RWPE1 (cell line): ENCODE measurements at regions not wholly inside any gene's neighbourhood (a gene's known extent, or its start where the extent isn't known, plus 50 kb on each side); places are given as distances from the start of the nearest gene placed in this dataset.

Experiments used
- CTCF ChIA-PET: fragments of 350-600 bp; sonication (Branson Sonifier 250); formaldehyde crosslinking; extraction: SDS; loops from one replicate; lab custom pipeline; 2021; lab: Yijun Ruan, JAX
- POLR2A ChIA-PET: fragments of 400-600 bp; formaldehyde crosslinking; extraction: SDS; loops from one replicate; lab custom pipeline; 2020; ENCODE audit warnings: antibody characterized with exemption; ENCODE audit not compliant: low non-redundant PET; lab: Yijun Ruan, JAX
- DNase-seq: peaks from one replicate; pipeline ENCODE4 v3.0.0; 2012; ENCODE audit warnings: low spot score
- H3K27ac ChIP-seq: fragments of 450-650 bp; 2 replicates; pipeline ENCODE4 v1.5.1; 2017
- TF ChIP-seq, protein P1 (sequence below): fragments of 450-650 bp; conservative IDR thresholded peaks from 2 replicates; pipeline ENCODE4 v1.5.1; 2017; ENCODE audit warnings: low read depth, mild to moderate bottlenecking

DNA sequence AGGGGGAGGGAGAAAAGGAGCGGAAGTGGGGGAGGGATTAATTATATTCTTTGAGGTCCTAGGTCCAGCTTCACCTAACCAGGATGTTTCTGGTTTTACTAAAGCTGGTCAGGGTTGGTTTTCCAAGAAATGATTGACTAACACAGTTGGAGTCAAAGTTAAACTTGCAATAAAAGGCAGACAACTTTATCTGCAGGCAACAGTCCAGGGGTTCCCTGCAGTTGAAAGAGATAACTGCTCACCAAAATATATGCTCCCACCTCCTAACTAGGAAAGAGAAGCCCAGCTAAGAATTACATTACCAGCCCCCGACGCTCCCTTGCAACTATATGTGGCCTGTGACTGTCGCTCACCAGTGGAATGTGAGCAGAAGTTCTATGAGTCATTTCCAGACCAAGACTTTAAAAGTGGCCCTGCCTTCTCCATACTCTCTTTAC is 140.0 kb upstream of the PKDCC start:
- CTCF ChIA-PET: interaction anchor here (0.5 kb wide), 1 partner anchor 1106 kb away, joined by 3 read pairs; no protein-coding TSS in a partner anchor
- DNase-seq: no peak
- H3K27ac ChIP-seq: no peak overlapping the region
- POLR2A ChIA-PET: no interaction called here
- TF ChIP-seq, protein P1, sequence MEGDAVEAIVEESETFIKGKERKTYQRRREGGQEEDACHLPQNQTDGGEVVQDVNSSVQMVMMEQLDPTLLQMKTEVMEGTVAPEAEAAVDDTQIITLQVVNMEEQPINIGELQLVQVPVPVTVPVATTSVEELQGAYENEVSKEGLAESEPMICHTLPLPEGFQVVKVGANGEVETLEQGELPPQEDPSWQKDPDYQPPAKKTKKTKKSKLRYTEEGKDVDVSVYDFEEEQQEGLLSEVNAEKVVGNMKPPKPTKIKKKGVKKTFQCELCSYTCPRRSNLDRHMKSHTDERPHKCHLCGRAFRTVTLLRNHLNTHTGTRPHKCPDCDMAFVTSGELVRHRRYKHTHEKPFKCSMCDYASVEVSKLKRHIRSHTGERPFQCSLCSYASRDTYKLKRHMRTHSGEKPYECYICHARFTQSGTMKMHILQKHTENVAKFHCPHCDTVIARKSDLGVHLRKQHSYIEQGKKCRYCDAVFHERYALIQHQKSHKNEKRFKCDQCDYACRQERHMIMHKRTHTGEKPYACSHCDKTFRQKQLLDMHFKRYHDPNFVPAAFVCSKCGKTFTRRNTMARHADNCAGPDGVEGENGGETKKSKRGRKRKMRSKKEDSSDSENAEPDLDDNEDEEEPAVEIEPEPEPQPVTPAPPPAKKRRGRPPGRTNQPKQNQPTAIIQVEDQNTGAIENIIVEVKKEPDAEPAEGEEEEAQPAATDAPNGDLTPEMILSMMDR: no peak

DNA sequence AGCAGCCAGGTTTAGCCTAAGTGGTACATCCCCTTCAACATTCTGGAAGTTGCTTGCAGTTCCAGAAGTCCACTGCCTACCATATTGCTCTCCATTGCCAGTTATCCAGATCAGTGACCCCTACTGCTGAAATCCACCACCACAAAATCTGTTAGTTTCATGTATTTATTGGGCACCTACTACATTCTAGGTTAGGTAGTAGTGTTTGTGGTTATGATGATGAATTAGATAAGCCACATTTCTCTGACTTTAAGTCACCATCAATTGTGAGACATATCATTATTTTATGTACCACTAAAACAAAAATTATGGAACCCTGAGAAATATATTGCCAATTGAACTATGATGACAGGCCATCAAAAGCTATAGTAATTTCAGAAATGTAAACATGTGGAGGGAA is 139.5 kb upstream of the PKDCC start:
- DNase-seq: no peak
- POLR2A ChIA-PET: no interaction called here
- CTCF ChIA-PET: interaction anchor here (0.5 kb wide), 1 partner anchor 1106 kb away, joined by 3 read pairs; no protein-coding TSS in a partner anchor
- TF ChIP-seq, protein P1: no peak
- H3K27ac ChIP-seq: no peak overlapping the region

GRCh38 chr2:41909584-41909983 is 138.2 kb upstream of the PKDCC start:
- DNase-seq: no peak
- POLR2A ChIA-PET: no interaction called here
- TF ChIP-seq, protein P1: no peak
- CTCF ChIA-PET: no interaction called here
- no peak overlapping the region for H3K27ac ChIP-seq

GRCh38 chr2:41910126-41910525 is 137.7 kb upstream of the PKDCC start:
- ChIA-PET CTCF (no interaction called here), POLR2A (no interaction called here)
- DNase-seq: no peak
- TF ChIP-seq, protein P1: no peak
- H3K27ac ChIP-seq: no peak overlapping the region

DNA sequence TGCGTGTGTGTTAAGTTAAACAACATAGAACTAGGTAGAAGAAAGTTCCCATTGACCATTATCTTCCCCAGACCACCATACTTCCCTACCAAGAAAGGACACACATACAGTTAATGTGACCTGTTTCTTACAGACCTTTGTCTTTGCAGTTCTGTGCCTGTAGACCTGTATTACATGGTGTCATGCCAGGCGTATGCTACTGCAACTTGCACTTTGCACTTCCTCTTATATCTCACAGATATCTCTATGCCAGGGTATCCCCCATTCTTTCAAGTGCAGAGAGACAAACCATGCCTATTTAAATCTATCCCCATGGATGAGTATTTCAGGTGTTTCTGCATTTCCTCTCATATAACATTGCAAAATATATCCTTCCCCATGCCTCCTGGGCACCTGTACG is 136.8 kb upstream of the PKDCC start:
- POLR2A ChIA-PET: no interaction called here
- no peak overlapping the region for H3K27ac ChIP-seq
- no peak for DNase-seq
- CTCF ChIA-PET: no interaction called here
- TF ChIP-seq, protein P1: no peak

GRCh38 chr2:41912337-41912736 is 135.5 kb upstream of the PKDCC start:
- TF ChIP-seq, protein P1: no peak
- H3K27ac ChIP-seq: no peak overlapping the region
- DNase-seq: no peak
- ChIA-PET POLR2A (no interaction called here), CTCF (no interaction called here)
